ENCODE measurements at regions not wholly inside any gene's neighbourhood (a gene's known extent, or its start where the extent isn't known, plus 50 kb on each side); places are given as distances from the start of the nearest gene placed in this dataset. TPM values are rescaled to one million over a fixed set of nuclear protein-coding genes. Genes with fewer than 3 reads are reported as not detected.
"Not testable (repeated sequence)": the region's sequence is repeated elsewhere in the genome, so short reads cannot be mapped to it uniquely, and the experiment has no call there.

GRCh38 chr12:131659976-131660375, 50.9 kb upstream of the SFSWAP start:
- not testable (repeated sequence) for H3K18ac ChIP-seq (ENCODE audit: low read length); H2BK120ac ChIP-seq (ENCODE audit: low read depth, low read length); H3K4ac ChIP-seq (ENCODE audit: low read depth, low read length); H2BK15ac ChIP-seq (replicated peaks; ENCODE audit: low read depth); H3K4me1 ChIP-seq (ENCODE audit: control insufficient read depth, low read depth, low read length); H3K27me3 ChIP-seq (ENCODE audit: insufficient read depth, low read length, poor library complexity); H3K27ac ChIP-seq (ENCODE audit: low read depth, low read length); H3K4me3 ChIP-seq (ENCODE audit: low read length); H3K36me3 ChIP-seq (ENCODE audit: control insufficient read depth, insufficient read depth, low read length); DNase-seq; H3K4me2 ChIP-seq (ENCODE audit: low read length); H3K23ac ChIP-seq (ENCODE audit: low read length); H2BK5ac ChIP-seq (ENCODE audit: low read length); H3K56ac ChIP-seq (ENCODE audit: low read length); H4K5ac ChIP-seq (ENCODE audit: low read length); H2AK5ac ChIP-seq (ENCODE audit: low read length); H3K79me2 ChIP-seq (ENCODE audit: control insufficient read depth, insufficient read depth, low read length); H3K9ac ChIP-seq (ENCODE audit: low read length); H4K8ac ChIP-seq (ENCODE audit: low read depth, low read length); H3K79me1 ChIP-seq (ENCODE audit: low read length)
- no CpG with 5 or more reads among the region's 7 CpGs for WGBS (ENCODE audit: extremely low coverage, insufficient coverage, low lambda C conversion rate)

GRCh38 chr12:131660401-131660800, 50.5 kb upstream of the SFSWAP start:
- H4K8ac ChIP-seq (ENCODE audit: low read depth, low read length); H3K4ac ChIP-seq (ENCODE audit: low read depth, low read length); DNase-seq; H3K36me3 ChIP-seq (ENCODE audit: control insufficient read depth, insufficient read depth, low read length); H2AK5ac ChIP-seq (ENCODE audit: low read length); H3K27me3 ChIP-seq (ENCODE audit: insufficient read depth, low read length, poor library complexity); H3K4me3 ChIP-seq (ENCODE audit: low read length); H3K79me1 ChIP-seq (ENCODE audit: low read length); H2BK120ac ChIP-seq (ENCODE audit: low read depth, low read length); H4K5ac ChIP-seq (ENCODE audit: low read length); H2BK15ac ChIP-seq (replicated peaks; ENCODE audit: low read depth); H3K56ac ChIP-seq (ENCODE audit: low read length); H3K4me2 ChIP-seq (ENCODE audit: low read length); H3K27ac ChIP-seq (ENCODE audit: low read depth, low read length); H3K18ac ChIP-seq (ENCODE audit: low read length); H3K9ac ChIP-seq (ENCODE audit: low read length); H3K4me1 ChIP-seq (ENCODE audit: control insufficient read depth, low read depth, low read length); H3K79me2 ChIP-seq (ENCODE audit: control insufficient read depth, insufficient read depth, low read length); H2BK5ac ChIP-seq (ENCODE audit: low read length); H3K23ac ChIP-seq (ENCODE audit: low read length): not testable (repeated sequence)
- WGBS (ENCODE audit: extremely low coverage, insufficient coverage, low lambda C conversion rate): no CpG with 5 or more reads among the region's 12 CpGs

Small RNA genes in the stretch of these regions (small RNA-seq; reads per million reads assigned to genes)
- gene AC140063.1 (ENCODE audit: insufficient read depth) (not detected), gene RNA5SP376 (ENCODE audit: insufficient read depth) (not detected)

Data from mesendoderm (in vitro differentiated cells).